ENCODE measurements at regions not wholly inside any gene's neighbourhood (a gene's known extent, or its start where the extent isn't known, plus 50 kb on each side); places are given as distances from the start of the nearest gene placed in this dataset.
A peak's percentile ranks its signal among the peaks of the same experiment; 100 is the strongest.
"Not testable (repeated sequence)": the region's sequence is repeated elsewhere in the genome, so short reads cannot be mapped to it uniquely, and the experiment has no call there.

DNA sequence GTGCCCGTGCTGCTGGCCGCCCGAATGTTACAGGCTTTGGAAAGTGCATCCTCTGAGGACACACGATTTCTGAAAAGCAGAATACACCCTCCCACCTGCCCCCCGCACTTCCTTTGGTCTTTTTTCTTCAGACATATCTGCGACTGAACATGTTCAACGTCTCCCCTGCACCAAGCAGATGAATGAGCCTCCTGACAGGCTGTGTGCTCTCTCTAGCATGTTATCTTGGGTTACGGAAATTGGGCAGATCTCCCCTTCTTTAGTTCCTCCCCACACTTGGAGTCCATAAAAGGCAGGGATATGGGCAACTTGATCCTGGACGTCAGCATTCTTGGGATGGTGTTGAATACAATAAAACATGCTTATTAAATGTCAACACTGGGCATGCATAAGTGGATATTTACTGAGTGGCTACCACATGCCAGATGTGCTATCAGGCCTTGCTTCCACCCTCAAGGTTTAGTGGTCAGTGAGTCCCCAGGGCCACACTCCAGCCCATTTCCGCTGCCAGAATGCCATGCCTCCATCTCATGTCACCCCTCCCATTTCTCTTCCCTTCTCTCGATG is 130.4 kb downstream of the TRIM43 start:
- no peak for DNase-seq (ENCODE audit: low read depth)
- no peak overlapping the region for H3K4me3 ChIP-seq (ENCODE audit: low read depth, low read length)
- TF ChIP-seq CTCF (IDR thresholded peaks at IDR 0.05; ENCODE audit: control insufficient read depth, extremely low read depth, insufficient read depth), result no peak

GRCh38 chr2:95723627-95724210 is 131.9 kb downstream of the TRIM43 start:
- not testable (repeated sequence) for DNase-seq (ENCODE audit: low read depth); H3K4me3 ChIP-seq (ENCODE audit: low read depth, low read length)

DNA sequence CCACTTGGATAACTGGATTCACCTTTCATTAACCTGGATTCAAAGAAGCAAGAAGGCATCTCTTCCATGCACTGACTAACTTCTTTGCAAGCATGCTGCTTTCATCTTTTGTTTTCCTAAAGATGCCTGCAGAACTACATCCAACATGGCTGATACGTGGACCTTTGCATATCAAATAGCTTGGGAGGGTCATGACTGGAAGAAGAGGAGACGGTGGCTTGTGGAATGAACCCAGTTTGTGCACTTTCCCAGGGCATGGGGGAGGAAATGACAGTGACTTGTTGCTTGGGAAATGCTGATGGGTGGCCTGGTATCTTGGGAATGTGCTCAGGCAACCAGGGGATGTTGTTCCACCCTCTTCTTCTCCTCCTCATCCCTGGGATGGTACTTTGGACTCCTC is 133.4 kb downstream of the TRIM43 start:
- DNase-seq (ENCODE audit: low read depth); H3K4me3 ChIP-seq (ENCODE audit: low read depth, low read length): not testable (repeated sequence)

DNA sequence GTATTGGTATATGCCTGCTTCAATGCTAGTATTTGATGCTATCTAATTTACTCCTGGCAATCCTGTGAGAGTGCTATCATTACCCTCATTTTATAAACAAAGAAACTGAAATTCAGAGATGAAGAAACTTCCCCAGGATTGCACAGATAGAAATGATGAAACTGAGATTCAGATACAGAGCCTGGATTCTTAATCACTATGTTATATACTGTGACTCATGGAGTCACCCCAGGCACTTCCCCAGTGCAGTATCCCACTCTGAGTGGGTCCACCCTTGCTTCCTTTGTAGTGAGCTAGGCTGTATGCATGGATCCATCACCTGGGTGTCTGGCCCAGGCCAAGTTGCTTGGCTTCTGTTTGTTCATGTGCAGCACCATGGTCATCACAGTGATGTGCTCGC is 133.9 kb downstream of the TRIM43 start:
- not testable (repeated sequence) for DNase-seq (ENCODE audit: low read depth); H3K4me3 ChIP-seq (ENCODE audit: low read depth, low read length)

DNA sequence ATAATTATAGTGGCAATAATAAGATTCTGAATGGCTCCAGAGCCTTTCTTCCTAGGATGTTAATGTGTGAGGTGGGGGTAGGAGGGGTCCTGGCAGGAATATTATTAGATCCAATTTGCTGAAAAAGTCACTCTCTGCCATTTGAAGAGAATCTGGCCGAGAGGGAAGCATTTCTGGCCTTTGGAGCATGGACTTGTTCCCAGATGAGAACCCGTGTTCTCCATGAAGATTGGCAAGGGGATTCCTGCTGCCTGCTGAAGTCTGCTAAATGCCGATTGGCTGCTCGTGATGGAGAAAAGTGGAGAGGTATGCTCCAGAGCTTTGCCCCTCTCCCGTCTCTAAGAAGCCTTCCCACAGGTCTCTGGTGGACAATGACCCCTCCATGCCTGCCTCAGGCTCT is 135.6 kb downstream of the TRIM43 start:
- H3K4me3 ChIP-seq (ENCODE audit: low read depth, low read length); DNase-seq (ENCODE audit: low read depth): not testable (repeated sequence)

- peak; percentile 67 for DNase-seq (ENCODE audit: low read depth)
- no peak overlapping the region for H3K4me3 ChIP-seq (ENCODE audit: low read depth, low read length)
- TF ChIP-seq CTCF (IDR thresholded peaks at IDR 0.05; ENCODE audit: control insufficient read depth, extremely low read depth, insufficient read depth), result peak; percentile 71
Observed at GRCh38 chr2:95728878-95729596, 137.2 kb downstream of the TRIM43 start.

- H3K4me3 ChIP-seq (ENCODE audit: low read depth, low read length), result no peak overlapping the region
- no peak for DNase-seq (ENCODE audit: low read depth)
- no peak for TF ChIP-seq CTCF (IDR thresholded peaks at IDR 0.05; ENCODE audit: control insufficient read depth, extremely low read depth, insufficient read depth)
Observed at GRCh38 chr2:95729597-95729955, 137.8 kb downstream of the TRIM43 start.

DNA sequence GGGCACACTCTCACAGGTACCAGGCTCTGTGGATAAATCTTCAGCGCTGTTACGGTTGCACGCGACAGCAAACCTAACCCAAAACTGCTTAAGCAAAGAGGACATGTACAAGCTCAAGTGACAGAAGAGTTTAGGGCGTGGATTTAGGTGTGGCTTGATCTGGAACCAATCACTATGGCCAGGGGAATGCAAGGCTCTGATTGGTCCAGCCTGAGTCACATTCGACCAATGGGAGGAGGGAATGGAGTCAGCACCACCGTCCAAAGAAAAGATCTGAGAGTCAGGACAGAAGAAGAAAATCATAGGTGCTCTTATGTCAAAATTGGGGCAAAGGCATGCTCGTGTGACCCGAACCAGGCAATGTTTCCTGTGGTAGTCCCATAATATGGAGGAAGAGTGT is 139.0 kb downstream of the TRIM43 start:
- no peak for TF ChIP-seq CTCF (IDR thresholded peaks at IDR 0.05; ENCODE audit: control insufficient read depth, extremely low read depth, insufficient read depth)
- no peak for DNase-seq (ENCODE audit: low read depth)
- no peak overlapping the region for H3K4me3 ChIP-seq (ENCODE audit: low read depth, low read length)
